ENCODE measurements at regions not wholly inside any gene's neighbourhood (a gene's known extent, or its start where the extent isn't known, plus 50 kb on each side); places are given as distances from the start of the nearest gene placed in this dataset.

GRCh38 chr4:62683799-62684566 lies 1483.9 kb downstream of the ADGRL3 start:
- no peak overlapping the region for H3K4me3 ChIP-seq (ENCODE audit: low read length)
- H3K36me3 Mint-ChIP-seq (ENCODE audit: low read depth) = no peaks in the 10 kb centered on the region
- no peak for DNase-seq
- H3K9me3 Mint-ChIP-seq = no peaks in the 10 kb centered on the region
- TF ChIP-seq, protein P1, sequence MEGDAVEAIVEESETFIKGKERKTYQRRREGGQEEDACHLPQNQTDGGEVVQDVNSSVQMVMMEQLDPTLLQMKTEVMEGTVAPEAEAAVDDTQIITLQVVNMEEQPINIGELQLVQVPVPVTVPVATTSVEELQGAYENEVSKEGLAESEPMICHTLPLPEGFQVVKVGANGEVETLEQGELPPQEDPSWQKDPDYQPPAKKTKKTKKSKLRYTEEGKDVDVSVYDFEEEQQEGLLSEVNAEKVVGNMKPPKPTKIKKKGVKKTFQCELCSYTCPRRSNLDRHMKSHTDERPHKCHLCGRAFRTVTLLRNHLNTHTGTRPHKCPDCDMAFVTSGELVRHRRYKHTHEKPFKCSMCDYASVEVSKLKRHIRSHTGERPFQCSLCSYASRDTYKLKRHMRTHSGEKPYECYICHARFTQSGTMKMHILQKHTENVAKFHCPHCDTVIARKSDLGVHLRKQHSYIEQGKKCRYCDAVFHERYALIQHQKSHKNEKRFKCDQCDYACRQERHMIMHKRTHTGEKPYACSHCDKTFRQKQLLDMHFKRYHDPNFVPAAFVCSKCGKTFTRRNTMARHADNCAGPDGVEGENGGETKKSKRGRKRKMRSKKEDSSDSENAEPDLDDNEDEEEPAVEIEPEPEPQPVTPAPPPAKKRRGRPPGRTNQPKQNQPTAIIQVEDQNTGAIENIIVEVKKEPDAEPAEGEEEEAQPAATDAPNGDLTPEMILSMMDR (conservative IDR thresholded peaks at IDR 0.05) = no peak
- no peaks in the 10 kb centered on the region for H3K9me3 ChIP-seq (ENCODE audit: control insufficient read depth, low read length)
- no peak overlapping the region for H3K9ac ChIP-seq (ENCODE audit: extremely low read depth, low read length, poor library complexity, severe bottlenecking)
- H3K4me1 ChIP-seq (ENCODE audit: control insufficient read depth, insufficient read depth, low read length) = no peaks in the 10 kb centered on the region
- no peak overlapping the region for H3K4me3 Mint-ChIP-seq
- no peaks in the 10 kb centered on the region for H3K4me1 Mint-ChIP-seq
- WGBS, 2 experiments (ENCODE audit: insufficient coverage in 1 of 2, insufficient read length in 1 of 2) = 95 to 96% methylated on average over 8 to 13 of the region's 13 CpGs
- no peak overlapping the region for H3K27ac ChIP-seq (ENCODE audit: low read depth, low read length)
- no peak overlapping the region for H3K27ac Mint-ChIP-seq
- H3K27me3 ChIP-seq (ENCODE audit: control insufficient read depth, insufficient read depth, low read length, poor library complexity, severe bottlenecking) = no peaks in the 10 kb centered on the region
- no peaks in the 10 kb centered on the region for H3K36me3 ChIP-seq (ENCODE audit: control insufficient read depth, insufficient read depth, low read length)
- no peaks in the 10 kb centered on the region for H3K27me3 Mint-ChIP-seq (ENCODE audit: insufficient read depth)

DNA sequence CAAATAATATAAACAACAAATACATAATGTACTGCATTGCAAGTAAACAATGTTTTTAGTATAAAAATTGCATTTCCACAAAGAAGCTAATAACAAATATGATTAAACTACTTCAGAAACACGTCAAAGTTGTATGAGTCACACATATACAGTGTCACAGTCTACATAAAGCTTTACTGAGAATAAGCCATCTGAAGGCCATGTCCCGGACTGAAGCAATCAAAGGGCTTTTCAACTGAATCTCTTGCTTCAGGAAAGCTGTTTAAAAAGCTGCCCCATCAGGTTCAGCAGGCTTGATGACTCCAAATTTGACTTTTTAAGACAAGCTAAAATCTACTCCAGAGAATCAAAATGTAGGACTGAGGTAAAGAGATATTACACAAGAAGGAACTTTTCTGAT lies 1476.8 kb downstream of the ADGRL3 start:
- TF ChIP-seq, protein P1 (conservative IDR thresholded peaks at IDR 0.05) = no peak
- Histone ChIP-seq H3K4me1 (ENCODE audit: control insufficient read depth, insufficient read depth, low read length) (no peaks in the 10 kb centered on the region), H3K36me3 (ENCODE audit: control insufficient read depth, insufficient read depth, low read length) (no peaks in the 10 kb centered on the region), H3K27ac (ENCODE audit: low read depth, low read length) (no peak overlapping the region), H3K9ac (ENCODE audit: extremely low read depth, low read length, poor library complexity, severe bottlenecking) (no peak overlapping the region), H3K4me3 (ENCODE audit: low read length) (no peak overlapping the region), H3K27me3 (ENCODE audit: control insufficient read depth, insufficient read depth, low read length, poor library complexity, severe bottlenecking) (no peaks in the 10 kb centered on the region), H3K9me3 (ENCODE audit: control insufficient read depth, low read length) (no peaks in the 10 kb centered on the region)
- no peaks in the 10 kb centered on the region for H3K9me3 Mint-ChIP-seq
- H3K27me3 Mint-ChIP-seq (ENCODE audit: insufficient read depth) = no peaks in the 10 kb centered on the region
- H3K27ac Mint-ChIP-seq = no peak overlapping the region
- no peak for DNase-seq
- no peaks in the 10 kb centered on the region for H3K4me1 Mint-ChIP-seq
- no peaks in the 10 kb centered on the region for H3K36me3 Mint-ChIP-seq (ENCODE audit: low read depth)
- 83 to 88% methylated on average over 1 to 2 of the region's 2 CpGs for WGBS, 2 experiments (ENCODE audit: insufficient coverage in 1 of 2, insufficient read length in 1 of 2)
- H3K4me3 Mint-ChIP-seq = no peak overlapping the region

DNA sequence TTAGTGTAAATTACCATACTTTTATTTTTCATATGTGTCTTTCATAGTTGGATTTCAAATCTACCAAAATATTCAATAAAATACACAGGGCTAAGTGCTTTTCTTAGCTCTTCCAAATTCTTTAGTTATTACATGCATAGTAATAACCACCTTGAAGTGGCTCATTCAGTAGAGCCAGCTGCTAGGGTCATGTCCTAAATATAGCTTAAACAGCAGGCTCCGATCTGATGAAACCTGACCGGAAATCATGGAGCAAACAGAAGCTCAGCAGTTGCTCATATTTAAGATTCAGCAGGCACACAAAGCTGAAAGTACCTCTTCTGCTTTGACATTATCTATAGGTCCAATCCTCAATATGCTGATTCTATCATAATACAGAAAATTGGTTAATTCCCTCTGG lies 1470.4 kb downstream of the ADGRL3 start:
- Histone ChIP-seq H3K9me3 (ENCODE audit: control insufficient read depth, low read length) (no peaks in the 10 kb centered on the region), H3K9ac (ENCODE audit: extremely low read depth, low read length, poor library complexity, severe bottlenecking) (no peak overlapping the region), H3K27ac (ENCODE audit: low read depth, low read length) (no peak overlapping the region), H3K4me3 (ENCODE audit: low read length) (no peak overlapping the region), H3K4me1 (ENCODE audit: control insufficient read depth, insufficient read depth, low read length) (no peaks in the 10 kb centered on the region), H3K36me3 (ENCODE audit: control insufficient read depth, insufficient read depth, low read length) (no peaks in the 10 kb centered on the region), H3K27me3 (ENCODE audit: control insufficient read depth, insufficient read depth, low read length, poor library complexity, severe bottlenecking) (no peaks in the 10 kb centered on the region)
- H3K36me3 Mint-ChIP-seq (ENCODE audit: low read depth) = no peaks in the 10 kb centered on the region
- H3K4me1 Mint-ChIP-seq = no peaks in the 10 kb centered on the region
- no peak for DNase-seq
- H3K4me3 Mint-ChIP-seq = no peak overlapping the region
- no peaks in the 10 kb centered on the region for H3K27me3 Mint-ChIP-seq (ENCODE audit: insufficient read depth)
- no peak overlapping the region for H3K27ac Mint-ChIP-seq
- TF ChIP-seq, protein P1 (conservative IDR thresholded peaks at IDR 0.05) = no peak
- 93 to 100% methylated on average over 2 of the region's 2 CpGs for WGBS, 2 experiments (ENCODE audit: insufficient coverage in 1 of 2, insufficient read length in 1 of 2)
- no peaks in the 10 kb centered on the region for H3K9me3 Mint-ChIP-seq
